ENCODE measurements at regions not wholly inside any gene's neighbourhood (a gene's known extent, or its start where the extent isn't known, plus 50 kb on each side); places are given as distances from the start of the nearest gene placed in this dataset.

GRCh38 chr10:36301139-36301538 is 659.0 kb upstream of the FZD8 start:
- H4K20me1 ChIP-seq: no peaks in the 10 kb centered on the region
- no peak overlapping the region for H3K4me2 ChIP-seq
- H3K27me3 ChIP-seq: no peaks in the 10 kb centered on the region
- no peak overlapping the region for H3K9ac ChIP-seq
- no peaks in the 10 kb centered on the region for H3K36me3 ChIP-seq
- no peak overlapping the region for H3K4me3 ChIP-seq
- H3K9me3 ChIP-seq (replicated peaks in 1 of 11): no peaks in the 10 kb centered on the region; a peak in 1 of 22 replicates
- H3K4me1 ChIP-seq: no peaks in the 10 kb centered on the region
- no peak overlapping the region for H3K27ac ChIP-seq
- no peak for TF ChIP-seq Cebpa-rat (IDR thresholded peaks at IDR 0.05)

GRCh38 chr10:36283827-36284226 is 641.7 kb upstream of the FZD8 start:
- no peak for TF ChIP-seq Cebpa-rat (IDR thresholded peaks at IDR 0.05)
- Histone ChIP-seq H3K9ac (no peak overlapping the region), H4K20me1 (no peaks in the 10 kb centered on the region), H3K4me3 (no peak overlapping the region), H3K4me1 (no peaks in the 10 kb centered on the region), H3K9me3 (replicated peaks in 1 of 11) (peaks cover 23 to 32% (median 28%) of the 10 kb centered on the region in 11 experiments), H3K36me3 (no peaks in the 10 kb centered on the region), H3K27me3 (no peaks in the 10 kb centered on the region), H3K27ac (no peak overlapping the region), H3K4me2 (no peak overlapping the region)

- Histone ChIP-seq H3K9me3 (replicated peaks in 1 of 11) (peaks cover 9 to 12% (median 11%) of the 10 kb centered on the region in 11 experiments), H3K4me3 (no peak overlapping the region), H3K27ac (no peak overlapping the region), H3K9ac (no peak overlapping the region), H3K27me3 (no peaks in the 10 kb centered on the region), H3K36me3 (no peaks in the 10 kb centered on the region), H3K4me1 (no peaks in the 10 kb centered on the region), H3K4me2 (no peak overlapping the region), H4K20me1 (no peaks in the 10 kb centered on the region)
- TF ChIP-seq Cebpa-rat (IDR thresholded peaks at IDR 0.05): no peak
Observed at GRCh38 chr10:36281831-36282331, 639.8 kb upstream of the FZD8 start.

- Histone ChIP-seq H3K36me3 (no peaks in the 10 kb centered on the region), H3K4me1 (no peaks in the 10 kb centered on the region), H3K9me3 (replicated peaks in 1 of 11) (peaks cover under 1 to 7% (median 3%) of the 10 kb centered on the region in 11 experiments; a peak in 12 of 22 replicates), H4K20me1 (no peaks in the 10 kb centered on the region), H3K4me3 (no peak overlapping the region), H3K9ac (no peak overlapping the region), H3K27ac (no peak overlapping the region), H3K4me2 (no peak overlapping the region), H3K27me3 (no peaks in the 10 kb centered on the region)
- TF ChIP-seq Cebpa-rat (IDR thresholded peaks at IDR 0.05): no peak
Observed at GRCh38 chr10:36280890-36281499, 638.9 kb upstream of the FZD8 start.

GRCh38 chr10:36280321-36280741 is 638.2 kb upstream of the FZD8 start:
- no peaks in the 10 kb centered on the region for H4K20me1 ChIP-seq
- no peak overlapping the region for H3K9ac ChIP-seq
- H3K36me3 ChIP-seq: no peaks in the 10 kb centered on the region
- H3K4me2 ChIP-seq: no peak overlapping the region
- peaks cover 0 to 9% (median 0%) of the 10 kb centered on the region in 11 experiments; a peak in 1 of 22 replicates for H3K9me3 ChIP-seq (replicated peaks in 1 of 11)
- H3K4me3 ChIP-seq: no peak overlapping the region
- no peak overlapping the region for H3K27ac ChIP-seq
- no peak for TF ChIP-seq Cebpa-rat (IDR thresholded peaks at IDR 0.05)
- no peaks in the 10 kb centered on the region for H3K4me1 ChIP-seq
- no peaks in the 10 kb centered on the region for H3K27me3 ChIP-seq

GRCh38 chr10:36278176-36278575 is 636.1 kb upstream of the FZD8 start:
- no peaks in the 10 kb centered on the region for H4K20me1 ChIP-seq
- TF ChIP-seq Cebpa-rat (IDR thresholded peaks at IDR 0.05): no peak
- no peaks in the 10 kb centered on the region for H3K4me1 ChIP-seq
- no peak overlapping the region for H3K9ac ChIP-seq
- no peaks in the 10 kb centered on the region for H3K27me3 ChIP-seq
- no peak overlapping the region for H3K27ac ChIP-seq
- H3K36me3 ChIP-seq: no peaks in the 10 kb centered on the region
- H3K9me3 ChIP-seq (replicated peaks in 1 of 11): peaks cover 0 to 9% (median 0%) of the 10 kb centered on the region in 11 experiments; a peak in 1 of 22 replicates
- H3K4me3 ChIP-seq: no peak overlapping the region
- H3K4me2 ChIP-seq: no peak overlapping the region

- peaks cover 0 to 9% (median 0%) of the 10 kb centered on the region in 11 experiments; a peak in 1 of 22 replicates for H3K9me3 ChIP-seq (replicated peaks in 1 of 11)
- H4K20me1 ChIP-seq: no peaks in the 10 kb centered on the region
- no peaks in the 10 kb centered on the region for H3K36me3 ChIP-seq
- H3K4me3 ChIP-seq: no peak overlapping the region
- H3K4me2 ChIP-seq: no peak overlapping the region
- H3K9ac ChIP-seq: no peak overlapping the region
- no peaks in the 10 kb centered on the region for H3K27me3 ChIP-seq
- no peak overlapping the region for H3K27ac ChIP-seq
- no peak for TF ChIP-seq Cebpa-rat (IDR thresholded peaks at IDR 0.05)
- H3K4me1 ChIP-seq: no peaks in the 10 kb centered on the region
Observed at GRCh38 chr10:36277459-36277858, 635.4 kb upstream of the FZD8 start.

- H4K20me1 ChIP-seq: no peaks in the 10 kb centered on the region
- no peaks in the 10 kb centered on the region for H3K27me3 ChIP-seq
- no peak overlapping the region for H3K9ac ChIP-seq
- no peaks in the 10 kb centered on the region for H3K36me3 ChIP-seq
- no peak overlapping the region for H3K4me2 ChIP-seq
- no peak for TF ChIP-seq Cebpa-rat (IDR thresholded peaks at IDR 0.05)
- H3K4me3 ChIP-seq: no peak overlapping the region
- no peak overlapping the region for H3K27ac ChIP-seq
- peaks cover 0 to 9% (median 0%) of the 10 kb centered on the region in 11 experiments; a peak in 1 of 22 replicates for H3K9me3 ChIP-seq (replicated peaks in 1 of 11)
- H3K4me1 ChIP-seq: peaks cover 0 to 7% (median 4%) of the 10 kb centered on the region in 10 experiments; a peak in 6 of 20 replicates
Observed at GRCh38 chr10:36271627-36272340, 629.7 kb upstream of the FZD8 start.

- Histone ChIP-seq H3K27ac (no peak overlapping the region), H3K36me3 (no peaks in the 10 kb centered on the region), H4K20me1 (no peaks in the 10 kb centered on the region), H3K4me2 (no peak overlapping the region), H3K4me1 (peaks cover 0 to 8% (median 5%) of the 10 kb centered on the region in 10 experiments; a peak in 6 of 20 replicates), H3K27me3 (no peaks in the 10 kb centered on the region), H3K9ac (no peak overlapping the region), H3K9me3 (replicated peaks in 1 of 11) (no peaks in the 10 kb centered on the region), H3K4me3 (no peak overlapping the region)
- no peak for TF ChIP-seq Cebpa-rat (IDR thresholded peaks at IDR 0.05)
Observed at GRCh38 chr10:36269222-36269621, 627.1 kb upstream of the FZD8 start.

Data from BLaER1 treated with 17β-estradiol and CSF1 and Interleukin-3, amounts not matched to agents 10 nM and 100 nM (cell line).